ENCODE measurements at regions not wholly inside any gene's neighbourhood (a gene's known extent, or its start where the extent isn't known, plus 50 kb on each side); places are given as distances from the start of the nearest gene placed in this dataset.

DNA sequence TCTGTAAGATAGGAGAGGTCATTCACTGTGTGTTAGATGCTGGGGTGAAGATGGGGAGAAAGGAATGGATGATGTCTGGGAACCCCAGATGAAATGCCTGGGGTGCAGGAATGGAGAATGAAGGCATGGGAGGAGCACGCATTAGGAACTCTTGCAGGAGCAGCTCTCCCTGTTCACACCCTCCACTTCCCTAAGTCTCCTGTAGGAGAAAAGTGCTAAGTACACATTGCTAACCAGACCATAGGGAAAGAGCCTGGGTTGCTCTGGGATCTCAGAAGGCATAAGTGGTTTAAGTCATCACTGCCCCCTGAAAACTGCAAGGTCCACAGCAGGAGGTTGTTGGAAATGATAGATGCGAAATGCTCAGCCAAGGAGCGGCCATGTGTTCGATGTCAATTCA, 163.1 kb downstream of the SEC61B start:
- TF ChIP-seq, protein P1, sequence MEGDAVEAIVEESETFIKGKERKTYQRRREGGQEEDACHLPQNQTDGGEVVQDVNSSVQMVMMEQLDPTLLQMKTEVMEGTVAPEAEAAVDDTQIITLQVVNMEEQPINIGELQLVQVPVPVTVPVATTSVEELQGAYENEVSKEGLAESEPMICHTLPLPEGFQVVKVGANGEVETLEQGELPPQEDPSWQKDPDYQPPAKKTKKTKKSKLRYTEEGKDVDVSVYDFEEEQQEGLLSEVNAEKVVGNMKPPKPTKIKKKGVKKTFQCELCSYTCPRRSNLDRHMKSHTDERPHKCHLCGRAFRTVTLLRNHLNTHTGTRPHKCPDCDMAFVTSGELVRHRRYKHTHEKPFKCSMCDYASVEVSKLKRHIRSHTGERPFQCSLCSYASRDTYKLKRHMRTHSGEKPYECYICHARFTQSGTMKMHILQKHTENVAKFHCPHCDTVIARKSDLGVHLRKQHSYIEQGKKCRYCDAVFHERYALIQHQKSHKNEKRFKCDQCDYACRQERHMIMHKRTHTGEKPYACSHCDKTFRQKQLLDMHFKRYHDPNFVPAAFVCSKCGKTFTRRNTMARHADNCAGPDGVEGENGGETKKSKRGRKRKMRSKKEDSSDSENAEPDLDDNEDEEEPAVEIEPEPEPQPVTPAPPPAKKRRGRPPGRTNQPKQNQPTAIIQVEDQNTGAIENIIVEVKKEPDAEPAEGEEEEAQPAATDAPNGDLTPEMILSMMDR (IDR thresholded peaks at IDR 0.05; ENCODE audit: borderline replicate concordance, extremely low read depth, low read length, poor library complexity, severe bottlenecking) = no peak
- TF ChIP-seq EZH2 (IDR thresholded peaks at IDR 0.05; ENCODE audit: borderline replicate concordance, low read depth, low read length, severe bottlenecking) = no peak

Data from DND-41 (cell line).